ENCODE measurements at regions not wholly inside any gene's neighbourhood (a gene's known extent, or its start where the extent isn't known, plus 50 kb on each side); places are given as distances from the start of the nearest gene placed in this dataset.

DNA sequence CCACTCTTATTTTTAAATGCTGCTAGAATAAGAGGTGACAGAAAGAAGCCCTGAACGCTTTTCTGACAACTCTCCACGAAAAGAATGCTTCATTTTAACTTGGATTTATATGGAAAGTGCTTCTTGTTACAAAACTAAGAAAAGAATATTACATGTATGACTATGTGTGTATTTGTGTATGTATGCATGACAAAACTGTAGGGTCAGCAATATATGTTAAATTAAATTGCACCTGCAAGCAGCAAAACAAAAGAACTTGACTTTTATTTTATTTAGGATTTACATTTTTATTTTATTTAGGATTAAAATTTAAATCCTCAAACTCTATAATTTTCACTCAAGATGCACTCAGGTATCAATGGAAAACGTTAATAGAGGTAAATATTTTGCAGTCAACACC lies 187.1 kb downstream of the NR4A2 start:
- Histone ChIP-seq H3K36me3 (ENCODE audit: control insufficient read depth, insufficient read depth, low read length) (no peaks in the 10 kb centered on the region), H3K27ac (ENCODE audit: low read length) (no peak overlapping the region), H3K4me1 (ENCODE audit: control insufficient read depth, insufficient read depth, low read length) (peaks cover 2% of the 10 kb centered on the region), H3K9me3 (replicated peaks; ENCODE audit: control insufficient read depth, low read depth, low read length) (no peaks in the 10 kb centered on the region), H3K27me3 (ENCODE audit: control insufficient read depth, insufficient read depth, low read length) (no peaks in the 10 kb centered on the region), H3K4me3 (ENCODE audit: low read length) (no peak overlapping the region)
- no peak for DNase-seq
- WGBS (ENCODE audit: insufficient coverage) = no CpG with 5 or more reads among the region's 3 CpGs

DNA sequence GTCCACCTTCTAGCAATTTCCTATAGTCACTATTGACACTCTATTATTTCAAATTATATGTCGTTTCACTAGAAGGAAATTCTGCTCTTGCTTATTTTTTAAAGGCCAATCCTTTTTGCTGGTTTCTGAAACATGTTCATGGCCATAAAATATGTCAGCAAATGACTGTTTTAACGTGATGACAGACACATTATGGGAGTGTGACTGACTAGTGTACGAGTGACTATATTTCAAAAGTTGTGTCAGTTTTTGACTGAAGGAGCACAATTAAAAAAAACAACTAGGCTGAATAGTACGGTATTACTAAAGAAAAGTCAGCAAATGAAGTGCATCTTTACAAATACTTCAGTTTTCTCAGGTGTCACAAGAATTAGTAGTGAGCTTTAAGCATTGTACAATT lies 196.0 kb downstream of the NR4A2 start:
- H3K27ac ChIP-seq (ENCODE audit: low read length) = no peak overlapping the region
- no peaks in the 10 kb centered on the region for H3K27me3 ChIP-seq (ENCODE audit: control insufficient read depth, insufficient read depth, low read length)
- H3K36me3 ChIP-seq (ENCODE audit: control insufficient read depth, insufficient read depth, low read length) = no peaks in the 10 kb centered on the region
- no peak for DNase-seq
- no peak overlapping the region for H3K4me3 ChIP-seq (ENCODE audit: low read length)
- no peaks in the 10 kb centered on the region for H3K4me1 ChIP-seq (ENCODE audit: control insufficient read depth, insufficient read depth, low read length)
- H3K9me3 ChIP-seq (replicated peaks; ENCODE audit: control insufficient read depth, low read depth, low read length) = no peaks in the 10 kb centered on the region
- WGBS (ENCODE audit: insufficient coverage) = no CpG with 5 or more reads among the region's 4 CpGs

DNA sequence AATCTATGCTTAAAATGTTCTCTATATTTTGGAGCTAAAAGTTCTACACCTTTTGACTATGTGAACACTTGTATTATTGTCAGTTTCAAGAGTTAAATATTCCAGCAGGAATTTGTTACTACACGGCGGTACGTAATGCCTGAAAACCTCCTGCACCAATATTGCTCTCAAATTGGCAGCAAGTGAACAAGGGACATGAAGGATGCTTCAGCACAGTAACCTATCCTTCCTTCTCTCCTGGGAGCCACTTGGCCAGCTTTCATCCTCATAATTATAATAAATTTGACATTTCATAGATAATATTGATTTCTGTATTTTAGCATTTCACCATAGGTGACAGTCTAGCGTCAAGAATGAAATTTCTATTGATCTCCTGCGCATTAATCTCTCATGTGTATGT lies 197.6 kb downstream of the NR4A2 start:
- Histone ChIP-seq H3K27me3 (ENCODE audit: control insufficient read depth, insufficient read depth, low read length) (no peaks in the 10 kb centered on the region), H3K27ac (ENCODE audit: low read length) (no peak overlapping the region), H3K4me3 (ENCODE audit: low read length) (no peak overlapping the region), H3K36me3 (ENCODE audit: control insufficient read depth, insufficient read depth, low read length) (no peaks in the 10 kb centered on the region), H3K4me1 (ENCODE audit: control insufficient read depth, insufficient read depth, low read length) (no peaks in the 10 kb centered on the region), H3K9me3 (replicated peaks; ENCODE audit: control insufficient read depth, low read depth, low read length) (no peaks in the 10 kb centered on the region)
- no CpG with 5 or more reads among the region's 5 CpGs for WGBS (ENCODE audit: insufficient coverage)
- DNase-seq = no peak

- Histone ChIP-seq H3K4me3 (ENCODE audit: low read length) (no peak overlapping the region), H3K27me3 (ENCODE audit: control insufficient read depth, insufficient read depth, low read length) (no peaks in the 10 kb centered on the region), H3K9me3 (replicated peaks; ENCODE audit: control insufficient read depth, low read depth, low read length) (no peaks in the 10 kb centered on the region), H3K36me3 (ENCODE audit: control insufficient read depth, insufficient read depth, low read length) (no peaks in the 10 kb centered on the region), H3K4me1 (ENCODE audit: control insufficient read depth, insufficient read depth, low read length) (no peaks in the 10 kb centered on the region), H3K27ac (ENCODE audit: low read length) (no peak overlapping the region)
- DNase-seq = no peak
- WGBS (ENCODE audit: insufficient coverage) = no CpG with 5 or more reads among the region's 1 CpG
These were observed 199.6 kb downstream of the NR4A2 start for GRCh38 chr2:156132941-156133340.

DNA sequence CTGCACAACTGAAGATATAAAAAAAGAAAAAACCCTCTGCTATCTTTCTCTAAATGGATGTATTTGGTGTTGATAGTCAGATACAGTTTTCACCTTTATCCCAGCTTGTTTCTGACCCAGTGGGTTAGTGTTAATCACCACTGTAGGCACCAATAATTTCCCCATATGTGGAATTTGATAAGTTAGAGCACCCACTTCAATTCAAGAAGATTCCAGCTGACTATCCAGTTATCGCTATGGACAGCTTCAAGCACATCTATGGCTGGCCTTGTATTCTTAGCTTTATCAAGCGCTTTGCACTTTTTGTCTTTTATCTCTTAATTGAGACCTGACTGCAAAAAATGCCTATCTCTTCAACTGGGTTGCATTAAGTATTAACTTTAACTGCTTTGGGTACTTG lies 200.4 kb downstream of the NR4A2 start:
- Histone ChIP-seq H3K9me3 (replicated peaks; ENCODE audit: control insufficient read depth, low read depth, low read length) (no peaks in the 10 kb centered on the region), H3K27me3 (ENCODE audit: control insufficient read depth, insufficient read depth, low read length) (no peaks in the 10 kb centered on the region), H3K27ac (ENCODE audit: low read length) (no peak overlapping the region), H3K36me3 (ENCODE audit: control insufficient read depth, insufficient read depth, low read length) (no peaks in the 10 kb centered on the region), H3K4me1 (ENCODE audit: control insufficient read depth, insufficient read depth, low read length) (no peaks in the 10 kb centered on the region), H3K4me3 (ENCODE audit: low read length) (no peak overlapping the region)
- no peak for DNase-seq
- no CpG with 5 or more reads among the region's 2 CpGs for WGBS (ENCODE audit: insufficient coverage)

DNA sequence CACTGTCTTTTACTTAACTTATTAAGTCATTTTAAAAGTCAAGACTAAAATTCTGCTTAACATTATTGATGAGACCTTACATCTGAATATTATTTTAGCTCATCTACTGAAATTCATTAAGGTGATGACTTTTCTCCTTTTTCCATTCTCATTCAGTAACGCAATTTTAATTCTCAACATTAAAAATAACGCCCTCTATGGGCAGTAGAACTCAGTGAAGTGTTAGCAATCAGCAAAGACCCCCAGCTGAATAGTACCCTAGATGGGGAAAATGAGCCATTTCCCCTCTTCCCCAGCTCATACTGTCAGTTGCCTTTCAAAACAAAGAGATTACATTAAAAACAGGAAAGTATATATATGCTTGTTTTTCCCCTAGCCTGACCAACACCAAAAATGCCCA lies 203.3 kb downstream of the NR4A2 start:
- no peak overlapping the region for H3K27ac ChIP-seq (ENCODE audit: low read length)
- no peaks in the 10 kb centered on the region for H3K27me3 ChIP-seq (ENCODE audit: control insufficient read depth, insufficient read depth, low read length)
- H3K9me3 ChIP-seq (replicated peaks; ENCODE audit: control insufficient read depth, low read depth, low read length) = no peaks in the 10 kb centered on the region
- no peak overlapping the region for H3K4me3 ChIP-seq (ENCODE audit: low read length)
- no peaks in the 10 kb centered on the region for H3K4me1 ChIP-seq (ENCODE audit: control insufficient read depth, insufficient read depth, low read length)
- no peaks in the 10 kb centered on the region for H3K36me3 ChIP-seq (ENCODE audit: control insufficient read depth, insufficient read depth, low read length)
- DNase-seq = no peak
- WGBS (ENCODE audit: insufficient coverage) = no CpG with 5 or more reads among the region's 2 CpGs

DNA sequence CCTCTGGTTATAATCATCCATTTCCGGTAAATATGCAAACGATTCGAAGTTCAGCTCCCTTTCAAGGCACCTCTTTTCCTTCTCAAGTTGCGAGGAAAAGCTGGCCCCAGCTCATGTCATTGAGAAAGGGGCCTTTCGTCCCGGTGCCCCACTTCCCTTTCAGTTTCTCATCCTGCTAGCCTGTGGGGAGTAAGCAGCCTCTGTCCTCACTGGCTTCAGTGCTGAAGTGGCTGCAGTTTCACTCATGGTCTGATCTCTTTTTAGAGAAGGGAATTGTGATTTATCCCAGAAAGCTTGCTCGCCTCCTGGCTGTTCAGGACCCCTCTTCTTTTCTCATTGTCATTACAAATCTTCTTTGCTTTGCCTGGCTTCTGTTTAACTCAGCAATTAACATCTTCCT lies 207.5 kb downstream of the NR4A2 start:
- Histone ChIP-seq H3K9me3 (replicated peaks; ENCODE audit: control insufficient read depth, low read depth, low read length) (no peaks in the 10 kb centered on the region), H3K4me1 (ENCODE audit: control insufficient read depth, insufficient read depth, low read length) (no peaks in the 10 kb centered on the region), H3K36me3 (ENCODE audit: control insufficient read depth, insufficient read depth, low read length) (no peaks in the 10 kb centered on the region), H3K4me3 (ENCODE audit: low read length) (no peak overlapping the region), H3K27me3 (ENCODE audit: control insufficient read depth, insufficient read depth, low read length) (no peaks in the 10 kb centered on the region), H3K27ac (ENCODE audit: low read length) (no peak overlapping the region)
- DNase-seq = no peak
- 60% methylated on average over 6 of the region's 7 CpGs for WGBS (ENCODE audit: insufficient coverage)

DNA sequence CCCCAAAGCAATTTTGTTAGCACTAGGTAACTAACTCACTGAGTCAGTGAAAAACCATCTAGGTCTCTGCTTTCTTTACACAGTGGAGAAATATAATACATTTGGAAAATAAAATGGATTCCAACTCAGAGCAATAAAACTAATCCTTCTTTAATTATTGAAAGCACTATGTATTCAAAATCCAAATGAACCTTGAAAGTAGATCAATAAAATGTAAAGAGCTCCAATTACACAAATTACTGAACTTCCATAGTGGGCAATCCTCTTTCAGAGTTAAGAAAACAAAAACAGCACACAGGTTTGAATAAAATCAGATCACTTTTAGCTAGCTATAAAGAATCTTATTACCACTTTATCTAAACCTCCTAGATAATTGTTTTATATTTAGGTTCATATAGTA lies 208.1 kb downstream of the NR4A2 start:
- Histone ChIP-seq H3K27ac (ENCODE audit: low read length) (no peak overlapping the region), H3K9me3 (replicated peaks; ENCODE audit: control insufficient read depth, low read depth, low read length) (no peaks in the 10 kb centered on the region), H3K27me3 (ENCODE audit: control insufficient read depth, insufficient read depth, low read length) (no peaks in the 10 kb centered on the region), H3K36me3 (ENCODE audit: control insufficient read depth, insufficient read depth, low read length) (no peaks in the 10 kb centered on the region), H3K4me3 (ENCODE audit: low read length) (no peak overlapping the region), H3K4me1 (ENCODE audit: control insufficient read depth, insufficient read depth, low read length) (no peaks in the 10 kb centered on the region)
- DNase-seq = no peak

GRCh38 chr2:156118753-156119416 lies 213.6 kb downstream of the NR4A2 start:
- Histone ChIP-seq H3K27me3 (ENCODE audit: control insufficient read depth, insufficient read depth, low read length) (no peaks in the 10 kb centered on the region), H3K27ac (ENCODE audit: low read length) (no peak overlapping the region), H3K4me3 (ENCODE audit: low read length) (no peak overlapping the region), H3K4me1 (ENCODE audit: control insufficient read depth, insufficient read depth, low read length) (no peaks in the 10 kb centered on the region), H3K36me3 (ENCODE audit: control insufficient read depth, insufficient read depth, low read length) (no peaks in the 10 kb centered on the region), H3K9me3 (replicated peaks; ENCODE audit: control insufficient read depth, low read depth, low read length) (no peaks in the 10 kb centered on the region)
- 95% methylated on average over 2 of the region's 3 CpGs for WGBS (ENCODE audit: insufficient coverage)
- peak; percentile 14 for DNase-seq

GRCh38 chr2:156116113-156116512 lies 216.4 kb downstream of the NR4A2 start:
- Histone ChIP-seq H3K4me3 (ENCODE audit: low read length) (no peak overlapping the region), H3K27ac (ENCODE audit: low read length) (no peak overlapping the region), H3K27me3 (ENCODE audit: control insufficient read depth, insufficient read depth, low read length) (no peaks in the 10 kb centered on the region), H3K4me1 (ENCODE audit: control insufficient read depth, insufficient read depth, low read length) (no peaks in the 10 kb centered on the region), H3K36me3 (ENCODE audit: control insufficient read depth, insufficient read depth, low read length) (no peaks in the 10 kb centered on the region), H3K9me3 (replicated peaks; ENCODE audit: control insufficient read depth, low read depth, low read length) (no peaks in the 10 kb centered on the region)
- 61% methylated on average over 2 of the region's 2 CpGs for WGBS (ENCODE audit: insufficient coverage)
- no peak for DNase-seq

DNA sequence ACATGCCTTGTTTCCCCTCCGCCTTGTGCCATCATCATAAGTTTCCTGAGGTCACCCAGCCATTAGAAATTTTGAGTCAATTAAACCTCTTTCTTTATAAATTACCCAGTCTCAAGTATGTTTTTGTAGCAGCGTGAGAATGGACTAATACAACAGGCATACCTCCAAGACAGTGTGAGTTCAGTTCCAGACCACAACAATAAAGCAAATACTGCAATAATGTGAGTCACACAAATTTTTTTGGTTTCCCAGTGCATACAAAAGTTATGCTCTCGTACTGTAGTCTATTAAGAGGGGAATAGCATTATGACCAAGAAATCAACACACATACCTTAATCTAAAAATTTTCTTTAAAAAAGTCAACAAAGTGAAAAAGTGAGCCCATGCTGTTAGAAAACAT lies 217.2 kb downstream of the NR4A2 start:
- Histone ChIP-seq H3K27ac (ENCODE audit: low read length) (no peak overlapping the region), H3K4me3 (ENCODE audit: low read length) (no peak overlapping the region), H3K9me3 (replicated peaks; ENCODE audit: control insufficient read depth, low read depth, low read length) (no peaks in the 10 kb centered on the region), H3K4me1 (ENCODE audit: control insufficient read depth, insufficient read depth, low read length) (no peaks in the 10 kb centered on the region), H3K36me3 (ENCODE audit: control insufficient read depth, insufficient read depth, low read length) (no peaks in the 10 kb centered on the region), H3K27me3 (ENCODE audit: control insufficient read depth, insufficient read depth, low read length) (no peaks in the 10 kb centered on the region)
- DNase-seq = no peak
- WGBS (ENCODE audit: insufficient coverage) = 88% methylated on average over 1 of the region's 3 CpGs
